SK-N-SH treated with all-trans-retinoic acid at 6 μM for 48 hours (cell line): ENCODE measurements at regions not wholly inside any gene's neighbourhood (a gene's known extent, or its start where the extent isn't known, plus 50 kb on each side); places are given as distances from the start of the nearest gene placed in this dataset.

Experiments used
- ATAC-seq: fragments of 200-7000 bp; cut with Tn5 transposase; 3 replicates; pipeline ENCODE4 v1.9.1; 2020; ENCODE audit warnings: mild to moderate bottlenecking, moderate library complexity
- ARNTL ChIP-seq: fragments of 450-650 bp; formaldehyde crosslinking; IDR thresholded peaks from 2 replicates; pipeline ENCODE4 v1.5.0; 2020; ENCODE audit warnings: low read depth, mild to moderate bottlenecking, moderate library complexity, borderline replicate concordance
- BACH2 ChIP-seq: fragments of 250-450 bp; sonication (Bioruptor Pico); IDR thresholded peaks from 2 replicates; pipeline ENCODE4 v1.9.0; 2021; ENCODE audit warnings: mild to moderate bottlenecking, borderline replicate concordance
- CREB5 ChIP-seq: fragments of 250-450 bp; sonication (Bioruptor Pico); IDR thresholded peaks from 2 replicates; pipeline ENCODE4 v1.5.1; 2020; ENCODE audit warnings: low read depth, mild to moderate bottlenecking, moderate library complexity
- CSDC2 ChIP-seq: fragments of 250-450 bp; sonication (Bioruptor Pico); IDR thresholded peaks from 2 replicates; pipeline ENCODE4 v1.5.0; 2020; ENCODE audit warnings: mild to moderate bottlenecking, moderate library complexity
- CSRNP3 ChIP-seq: fragments of 250-450 bp; sonication (Bioruptor Pico); IDR thresholded peaks from 2 replicates; pipeline ENCODE4 v1.5.1; 2021; ENCODE audit warnings: mild to moderate bottlenecking, moderate library complexity
- ESRRG ChIP-seq: fragments of 250-450 bp; sonication (Bioruptor Pico); IDR thresholded peaks from 2 replicates; pipeline ENCODE4 v1.6.1; 2021; ENCODE audit warnings: mild to moderate bottlenecking
- GLIS3 ChIP-seq: fragments of 250-450 bp; sonication (Bioruptor Pico); IDR thresholded peaks from 2 replicates; pipeline ENCODE4 v1.5.0; 2020; ENCODE audit warnings: mild to moderate bottlenecking, moderate library complexity
- ISL1 ChIP-seq: fragments of 250-450 bp; sonication (Bioruptor Pico); IDR thresholded peaks from 2 replicates; pipeline ENCODE4 v2.1.2; 2022; ENCODE audit warnings: mild to moderate bottlenecking, moderate library complexity
- OSR1 ChIP-seq: fragments of 250-450 bp; sonication (Bioruptor Pico); IDR thresholded peaks from 2 replicates; pipeline ENCODE4 v1.8.0; 2022; ENCODE audit warnings: moderate library complexity, mild to moderate bottlenecking, inconsistent platforms
- PPARA ChIP-seq: fragments of 250-450 bp; sonication (Bioruptor Pico); IDR thresholded peaks from 2 replicates; pipeline ENCODE4 v1.5.0; 2020; ENCODE audit warnings: mild to moderate bottlenecking, borderline replicate concordance
- RARB ChIP-seq: fragments of 250-450 bp; sonication (Bioruptor Pico); IDR thresholded peaks from 2 replicates; pipeline ENCODE4 v1.8.0; 2021; ENCODE audit warnings: mild to moderate bottlenecking, moderate library complexity
- SNAI2 ChIP-seq: fragments of 250-450 bp; sonication (Bioruptor Pico); IDR thresholded peaks from 2 replicates; pipeline ENCODE4 v1.5.0; 2020; ENCODE audit warnings: mild to moderate bottlenecking, moderate library complexity
- TCF4 ChIP-seq: fragments of 250-450 bp; sonication (Bioruptor Pico); IDR thresholded peaks from 2 replicates; pipeline ENCODE4 v1.8.0; 2021; ENCODE audit warnings: mild to moderate bottlenecking, moderate library complexity, borderline replicate concordance
- TOX ChIP-seq: fragments of 250-450 bp; sonication (Bioruptor Pico); IDR thresholded peaks from 2 replicates; pipeline ENCODE4 v1.8.0; 2021; ENCODE audit warnings: mild to moderate bottlenecking, moderate library complexity, borderline replicate concordance
- ZC3H10 ChIP-seq: fragments of 250-450 bp; sonication (Bioruptor Pico); IDR thresholded peaks from 2 replicates; pipeline ENCODE4 v1.5.1; 2021; ENCODE audit warnings: mild to moderate bottlenecking, moderate library complexity
- ZFP3 ChIP-seq: fragments of 250-450 bp; sonication (Bioruptor Pico); IDR thresholded peaks from 2 replicates; pipeline ENCODE4 v1.5.0; 2020; ENCODE audit warnings: mild to moderate bottlenecking, moderate library complexity
- ZFP30 ChIP-seq: fragments of 450-650 bp; formaldehyde crosslinking; IDR thresholded peaks from 2 replicates; pipeline ENCODE4 v1.5.0; 2022; ENCODE audit warnings: mild to moderate bottlenecking, moderate library complexity
- ZNF565 ChIP-seq: fragments of 450-650 bp; formaldehyde crosslinking; conservative IDR thresholded peaks from 2 replicates; pipeline ENCODE4 v1.5.0; 2020; ENCODE audit warnings: low read depth, mild to moderate bottlenecking, moderate library complexity
- ZNF70 ChIP-seq: fragments of 450-650 bp; formaldehyde crosslinking; IDR thresholded peaks from 2 replicates; pipeline ENCODE4 v1.5.0; 2020; ENCODE audit warnings: mild to moderate bottlenecking, moderate library complexity
- ZNF8 ChIP-seq: fragments of 450-650 bp; formaldehyde crosslinking; IDR thresholded peaks from 2 replicates; pipeline ENCODE4 v1.5.0; 2020; ENCODE audit warnings: mild to moderate bottlenecking, moderate library complexity
- TF ChIP-seq, protein P1 (sequence below): fragments of 250-450 bp; sonication (Bioruptor Pico); IDR thresholded peaks from 2 replicates; pipeline ENCODE4 v1.8.0; 2020; ENCODE audit warnings: mild to moderate bottlenecking, moderate library complexity, borderline replicate concordance
- TF ChIP-seq, protein P2 (sequence below): fragments of 250-450 bp; sonication (Bioruptor Pico); IDR thresholded peaks from 2 replicates; pipeline ENCODE4 v1.5.0; 2020; ENCODE audit warnings: mild to moderate bottlenecking, moderate library complexity
- TF ChIP-seq, protein P3 (sequence below): fragments of 250-450 bp; sonication (Bioruptor Pico); IDR thresholded peaks from 2 replicates; pipeline ENCODE4 v1.8.0; 2021; ENCODE audit warnings: low read depth, mild to moderate bottlenecking, moderate library complexity, borderline replicate concordance

DNA sequence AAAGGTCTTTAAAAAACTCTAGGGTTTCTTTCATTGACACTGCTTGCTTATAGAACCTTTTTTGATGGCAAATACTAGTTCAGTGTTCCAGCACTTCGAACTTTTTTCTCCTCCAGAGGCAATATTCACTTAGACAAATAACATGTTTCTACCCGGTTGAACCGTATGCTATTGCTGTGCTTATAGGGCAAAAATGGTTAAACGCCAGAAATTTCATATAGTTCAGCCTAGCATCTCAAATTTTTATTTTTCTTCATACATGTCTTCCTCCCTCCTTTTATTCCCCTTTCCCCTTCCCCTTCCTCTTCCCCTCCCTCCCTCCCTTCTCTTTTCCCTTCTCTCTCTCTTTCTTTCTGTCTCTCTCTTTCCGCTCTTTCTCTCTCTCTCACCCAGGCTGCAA, 96.9 kb upstream of the FSHR start:
- ATAC-seq: no peak
- no peak for TF ChIP-seq ESRRG (CRISPR knock-in tag)
- TF ChIP-seq, protein P1, sequence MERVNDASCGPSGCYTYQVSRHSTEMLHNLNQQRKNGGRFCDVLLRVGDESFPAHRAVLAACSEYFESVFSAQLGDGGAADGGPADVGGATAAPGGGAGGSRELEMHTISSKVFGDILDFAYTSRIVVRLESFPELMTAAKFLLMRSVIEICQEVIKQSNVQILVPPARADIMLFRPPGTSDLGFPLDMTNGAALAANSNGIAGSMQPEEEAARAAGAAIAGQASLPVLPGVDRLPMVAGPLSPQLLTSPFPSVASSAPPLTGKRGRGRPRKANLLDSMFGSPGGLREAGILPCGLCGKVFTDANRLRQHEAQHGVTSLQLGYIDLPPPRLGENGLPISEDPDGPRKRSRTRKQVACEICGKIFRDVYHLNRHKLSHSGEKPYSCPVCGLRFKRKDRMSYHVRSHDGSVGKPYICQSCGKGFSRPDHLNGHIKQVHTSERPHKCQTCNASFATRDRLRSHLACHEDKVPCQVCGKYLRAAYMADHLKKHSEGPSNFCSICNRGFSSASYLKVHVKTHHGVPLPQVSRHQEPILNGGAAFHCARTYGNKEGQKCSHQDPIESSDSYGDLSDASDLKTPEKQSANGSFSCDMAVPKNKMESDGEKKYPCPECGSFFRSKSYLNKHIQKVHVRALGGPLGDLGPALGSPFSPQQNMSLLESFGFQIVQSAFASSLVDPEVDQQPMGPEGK (CRISPR knock-in tag): no peak
- TF ChIP-seq RARB: no peak
- TF ChIP-seq ZFP3: no peak
- no peak for TF ChIP-seq TCF4 (CRISPR knock-in tag)
- TF ChIP-seq ZNF70 (CRISPR knock-in tag): no peak
- TF ChIP-seq CREB5: no peak
- TF ChIP-seq BACH2: no peak
- TF ChIP-seq ISL1 (CRISPR knock-in tag): no peak
- TF ChIP-seq OSR1 (CRISPR knock-in tag): no peak
- no peak for TF ChIP-seq GLIS3
- no peak for TF ChIP-seq ZFP30 (CRISPR knock-in tag)
- TF ChIP-seq ZNF8 (CRISPR knock-in tag): no peak
- TF ChIP-seq, protein P2, sequence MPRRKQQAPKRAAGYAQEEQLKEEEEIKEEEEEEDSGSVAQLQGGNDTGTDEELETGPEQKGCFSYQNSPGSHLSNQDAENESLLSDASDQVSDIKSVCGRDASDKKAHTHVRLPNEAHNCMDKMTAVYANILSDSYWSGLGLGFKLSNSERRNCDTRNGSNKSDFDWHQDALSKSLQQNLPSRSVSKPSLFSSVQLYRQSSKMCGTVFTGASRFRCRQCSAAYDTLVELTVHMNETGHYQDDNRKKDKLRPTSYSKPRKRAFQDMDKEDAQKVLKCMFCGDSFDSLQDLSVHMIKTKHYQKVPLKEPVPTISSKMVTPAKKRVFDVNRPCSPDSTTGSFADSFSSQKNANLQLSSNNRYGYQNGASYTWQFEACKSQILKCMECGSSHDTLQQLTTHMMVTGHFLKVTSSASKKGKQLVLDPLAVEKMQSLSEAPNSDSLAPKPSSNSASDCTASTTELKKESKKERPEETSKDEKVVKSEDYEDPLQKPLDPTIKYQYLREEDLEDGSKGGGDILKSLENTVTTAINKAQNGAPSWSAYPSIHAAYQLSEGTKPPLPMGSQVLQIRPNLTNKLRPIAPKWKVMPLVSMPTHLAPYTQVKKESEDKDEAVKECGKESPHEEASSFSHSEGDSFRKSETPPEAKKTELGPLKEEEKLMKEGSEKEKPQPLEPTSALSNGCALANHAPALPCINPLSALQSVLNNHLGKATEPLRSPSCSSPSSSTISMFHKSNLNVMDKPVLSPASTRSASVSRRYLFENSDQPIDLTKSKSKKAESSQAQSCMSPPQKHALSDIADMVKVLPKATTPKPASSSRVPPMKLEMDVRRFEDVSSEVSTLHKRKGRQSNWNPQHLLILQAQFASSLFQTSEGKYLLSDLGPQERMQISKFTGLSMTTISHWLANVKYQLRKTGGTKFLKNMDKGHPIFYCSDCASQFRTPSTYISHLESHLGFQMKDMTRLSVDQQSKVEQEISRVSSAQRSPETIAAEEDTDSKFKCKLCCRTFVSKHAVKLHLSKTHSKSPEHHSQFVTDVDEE (CRISPR knock-in tag): no peak
- no peak for TF ChIP-seq CSRNP3 (CRISPR knock-in tag)
- TF ChIP-seq, protein P3, sequence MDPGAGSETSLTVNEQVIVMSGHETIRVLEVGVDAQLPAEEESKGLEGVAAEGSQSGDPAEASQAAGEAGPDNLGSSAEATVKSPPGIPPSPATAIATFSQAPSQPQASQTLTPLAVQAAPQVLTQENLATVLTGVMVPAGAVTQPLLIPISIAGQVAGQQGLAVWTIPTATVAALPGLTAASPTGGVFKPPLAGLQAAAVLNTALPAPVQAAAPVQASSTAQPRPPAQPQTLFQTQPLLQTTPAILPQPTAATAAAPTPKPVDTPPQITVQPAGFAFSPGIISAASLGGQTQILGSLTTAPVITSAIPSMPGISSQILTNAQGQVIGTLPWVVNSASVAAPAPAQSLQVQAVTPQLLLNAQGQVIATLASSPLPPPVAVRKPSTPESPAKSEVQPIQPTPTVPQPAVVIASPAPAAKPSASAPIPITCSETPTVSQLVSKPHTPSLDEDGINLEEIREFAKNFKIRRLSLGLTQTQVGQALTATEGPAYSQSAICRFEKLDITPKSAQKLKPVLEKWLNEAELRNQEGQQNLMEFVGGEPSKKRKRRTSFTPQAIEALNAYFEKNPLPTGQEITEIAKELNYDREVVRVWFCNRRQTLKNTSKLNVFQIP (CRISPR knock-in tag): no peak
- TF ChIP-seq ZC3H10 (CRISPR knock-in tag): no peak
- TF ChIP-seq CSDC2 (CRISPR knock-in tag): no peak

DNA sequence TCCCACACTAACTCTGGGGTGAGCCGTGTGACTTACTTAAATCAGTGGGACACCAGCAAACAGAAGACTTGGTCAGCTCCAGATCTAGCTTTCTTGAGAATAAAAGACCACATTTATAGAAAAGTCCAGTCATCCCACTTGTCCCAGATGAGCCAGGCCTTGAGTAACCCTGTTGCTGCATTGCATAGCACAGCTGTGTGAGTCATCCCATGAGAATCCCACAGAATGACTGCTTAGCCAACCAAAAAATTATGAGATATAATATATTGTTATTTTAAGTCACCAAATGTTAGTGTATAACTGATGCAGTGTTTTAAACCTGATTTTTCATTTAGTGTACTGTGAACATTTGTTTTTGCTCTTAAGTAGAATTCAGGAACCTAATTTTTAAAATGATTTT, 94.2 kb upstream of the FSHR start:
- no peak for ATAC-seq
- TF ChIP-seq CSDC2 (CRISPR knock-in tag) (no peak), CSRNP3 (CRISPR knock-in tag) (no peak), TOX (CRISPR knock-in tag) (no peak), GLIS3 (no peak), OSR1 (CRISPR knock-in tag) (no peak), RARB (no peak), BACH2 (no peak), ARNTL (CRISPR knock-in tag) (no peak), SNAI2 (CRISPR knock-in tag) (no peak), ZFP30 (CRISPR knock-in tag) (no peak), ZNF565 (no peak), TCF4 (CRISPR knock-in tag) (no peak), PPARA (CRISPR knock-in tag) (no peak), ZNF70 (CRISPR knock-in tag) (no peak), ZFP3 (no peak), CREB5 (no peak), ZNF8 (CRISPR knock-in tag) (no peak), ISL1 (CRISPR knock-in tag) (no peak), ESRRG (CRISPR knock-in tag) (no peak)
- TF ChIP-seq, protein P2 (CRISPR knock-in tag): no peak
